ENCODE measurements at regions not wholly inside any gene's neighbourhood (a gene's known extent, or its start where the extent isn't known, plus 50 kb on each side); places are given as distances from the start of the nearest gene placed in this dataset.
"Not testable (repeated sequence)": the region's sequence is repeated elsewhere in the genome, so short reads cannot be mapped to it uniquely, and the experiment has no call there.

DNA sequence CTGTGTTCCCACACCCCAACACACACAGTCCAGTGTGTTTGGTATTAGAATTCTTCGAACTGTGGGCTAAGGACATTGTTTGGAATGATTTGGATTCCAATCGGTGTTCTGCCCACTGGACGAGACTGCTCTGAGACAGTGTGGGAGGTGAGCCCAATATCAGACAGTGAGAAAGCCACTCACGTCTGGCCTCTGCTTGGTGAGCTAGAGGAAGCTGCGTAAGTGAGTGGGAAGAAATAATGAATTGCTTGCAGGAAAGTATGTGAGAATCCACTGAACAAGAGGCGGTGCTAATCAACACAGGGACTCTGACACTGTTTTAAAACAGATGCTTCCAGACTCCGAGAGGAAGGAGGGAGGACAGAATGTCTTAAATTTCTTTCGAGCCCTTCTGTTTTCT is 675.0 kb upstream of the ANKRD30A start:
- DNase-seq (ENCODE audit: low spot score), result no peak

DNA sequence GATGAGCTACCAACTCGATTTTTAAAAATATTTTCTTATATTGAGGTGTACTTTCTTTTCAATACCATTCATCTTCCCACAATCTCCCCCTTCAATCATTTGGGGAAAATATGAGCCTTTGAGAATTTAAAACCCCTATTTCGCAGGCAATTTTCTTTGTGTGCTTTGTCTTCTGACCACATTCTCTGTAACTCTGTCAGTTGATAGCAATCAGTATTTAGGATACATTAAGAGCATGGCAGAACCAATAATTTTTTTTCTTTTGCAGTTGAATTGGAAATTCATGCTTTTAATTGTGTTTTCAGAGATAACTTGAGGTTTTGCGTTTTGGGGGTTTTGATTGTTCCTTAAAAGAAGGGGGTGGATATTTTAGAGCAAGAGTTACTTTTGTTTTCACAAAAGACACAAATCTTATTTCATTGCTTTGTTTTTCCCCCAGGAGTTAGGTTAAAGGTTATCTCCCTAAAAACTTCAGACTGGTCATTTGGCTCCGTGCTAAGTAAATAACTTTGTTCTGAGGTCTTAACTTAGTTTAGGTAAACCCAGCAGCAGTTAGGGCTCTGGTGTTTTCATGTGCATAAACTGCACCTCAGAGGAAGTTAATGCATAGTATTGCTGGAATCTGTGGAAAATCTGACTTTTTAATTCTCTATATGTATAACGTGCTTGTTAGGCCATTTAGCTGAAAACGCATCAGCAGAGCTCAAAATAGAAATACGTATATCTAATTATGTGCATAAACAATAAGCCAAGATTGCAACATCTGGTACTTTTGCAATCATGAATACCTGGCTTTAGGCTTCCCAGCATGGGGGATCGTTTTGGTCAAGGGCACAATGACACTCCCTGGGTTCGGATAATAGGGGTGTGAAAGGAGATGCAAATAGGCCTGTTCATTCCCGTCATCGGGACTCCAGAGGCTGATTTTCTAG is 676.4 kb upstream of the ANKRD30A start:
- peak; percentile 5 for DNase-seq (ENCODE audit: low spot score)

DNA sequence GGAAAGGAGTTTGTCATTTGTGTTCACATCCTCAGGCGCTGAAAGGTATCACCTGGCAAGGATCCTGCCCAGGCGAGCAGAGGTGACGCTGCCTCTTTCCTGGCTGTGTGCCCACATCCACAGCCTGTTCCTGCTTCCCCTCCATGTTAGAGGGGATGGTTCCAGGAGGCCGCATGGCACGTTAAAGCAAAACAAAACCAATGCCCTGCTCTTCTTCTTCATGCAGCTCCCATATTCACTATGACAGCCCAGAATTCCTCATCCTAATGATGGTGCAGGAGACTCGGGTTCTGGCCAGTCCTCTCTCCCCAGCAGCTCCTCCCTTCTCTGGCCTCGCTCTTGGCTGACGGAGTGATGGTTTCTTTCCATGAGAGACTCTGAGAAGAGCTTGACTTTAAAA is 678.5 kb upstream of the ANKRD30A start:
- DNase-seq (ENCODE audit: low spot score), result no peak

DNA sequence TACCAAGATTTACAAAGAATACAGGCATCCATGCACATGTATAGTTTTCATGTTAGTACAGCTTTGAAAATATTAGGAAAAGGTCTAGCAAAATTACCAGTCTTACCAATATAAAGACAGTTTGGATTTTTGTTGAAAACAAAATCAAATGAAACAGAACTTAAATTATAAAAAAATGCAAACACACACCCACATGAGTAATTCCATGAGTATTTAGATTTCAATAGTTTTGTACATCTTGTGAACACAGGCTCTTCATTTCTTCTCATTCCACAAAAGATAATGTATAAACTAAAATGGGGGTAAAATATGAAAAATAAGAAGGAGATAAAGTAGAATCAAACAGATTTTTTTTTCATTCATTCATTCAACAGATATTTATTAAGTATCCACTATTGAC is 682.2 kb upstream of the ANKRD30A start:
- no peak for DNase-seq (ENCODE audit: low spot score)

DNA sequence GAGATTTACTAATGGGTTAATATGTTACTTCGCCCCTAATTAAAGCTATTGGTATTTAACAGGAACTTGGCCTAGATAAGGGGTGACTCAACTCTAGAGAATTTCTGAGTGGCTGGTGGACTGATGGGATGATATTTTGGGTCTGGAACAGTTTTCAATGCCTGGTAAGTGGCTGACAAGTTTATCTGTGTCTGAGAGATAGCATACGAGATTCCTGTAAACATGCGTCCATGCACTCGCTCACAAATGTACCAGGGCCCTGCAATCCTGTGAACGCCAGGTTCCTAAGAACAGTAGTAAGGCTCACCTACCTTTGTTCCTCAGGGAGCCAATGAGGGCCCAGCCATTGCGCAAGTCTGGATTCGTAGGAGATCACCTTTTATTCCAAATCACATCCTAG is 683.8 kb upstream of the ANKRD30A start:
- no peak for DNase-seq (ENCODE audit: low spot score)

DNA sequence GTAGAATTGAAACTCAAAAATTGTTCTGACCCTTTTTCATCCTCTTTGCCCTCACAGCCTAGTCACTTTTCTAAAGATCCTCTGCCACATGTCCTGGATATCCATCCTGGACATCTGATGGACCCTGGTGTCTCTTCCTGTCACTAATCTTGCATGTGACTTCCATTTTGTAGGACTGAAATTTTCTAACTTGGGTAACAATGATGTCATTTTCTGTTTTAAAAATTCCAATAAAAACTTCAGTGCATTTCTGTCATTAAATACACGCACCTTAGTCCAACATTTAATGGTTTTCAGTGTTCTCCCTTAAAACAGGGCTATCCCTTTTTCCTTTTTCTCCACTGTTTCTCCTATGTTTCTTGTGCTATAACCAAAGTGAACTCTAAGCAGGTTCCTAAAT is 684.9 kb upstream of the ANKRD30A start:
- DNase-seq (ENCODE audit: low spot score), result no peak

DNA sequence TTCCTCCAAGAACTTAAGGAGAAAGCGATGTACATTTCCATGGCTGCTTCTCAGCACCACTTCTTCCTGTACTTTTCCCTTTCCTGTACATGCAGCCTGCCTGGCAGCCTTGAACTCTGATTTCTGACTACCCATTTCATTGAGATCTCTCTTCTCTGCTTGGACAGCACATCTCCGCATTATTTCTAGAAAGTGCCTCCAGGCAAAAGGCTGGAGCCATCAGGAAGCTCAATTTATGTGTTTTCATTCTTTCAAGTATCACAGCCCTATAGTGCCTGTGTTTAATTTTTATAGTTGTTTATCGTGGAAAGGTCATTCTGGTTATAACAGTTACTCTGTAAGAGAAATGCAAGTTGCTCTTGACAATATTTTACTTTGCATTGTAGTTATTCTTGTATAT is 688.0 kb upstream of the ANKRD30A start:
- DNase-seq (ENCODE audit: low spot score), result no peak

DNA sequence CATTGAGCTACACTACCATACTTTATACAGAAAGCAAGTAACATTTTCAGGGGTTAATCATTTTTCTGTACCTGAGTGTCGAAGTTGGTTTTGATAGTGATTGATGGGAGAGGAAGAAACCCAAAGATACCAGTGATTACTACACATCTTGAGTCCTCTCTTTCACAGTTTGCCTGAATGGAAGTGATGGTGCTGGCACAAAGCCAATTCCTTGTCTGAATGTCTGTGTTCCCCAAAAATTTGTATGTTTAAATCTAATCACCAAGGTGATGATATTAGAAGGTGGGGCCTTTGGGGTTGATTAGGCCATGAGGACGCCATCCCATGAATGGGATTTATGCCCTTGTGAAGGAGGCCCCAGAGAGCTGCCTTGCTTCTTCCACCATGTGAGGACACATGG is 696.9 kb upstream of the ANKRD30A start:
- no peak for DNase-seq (ENCODE audit: low spot score)

DNA sequence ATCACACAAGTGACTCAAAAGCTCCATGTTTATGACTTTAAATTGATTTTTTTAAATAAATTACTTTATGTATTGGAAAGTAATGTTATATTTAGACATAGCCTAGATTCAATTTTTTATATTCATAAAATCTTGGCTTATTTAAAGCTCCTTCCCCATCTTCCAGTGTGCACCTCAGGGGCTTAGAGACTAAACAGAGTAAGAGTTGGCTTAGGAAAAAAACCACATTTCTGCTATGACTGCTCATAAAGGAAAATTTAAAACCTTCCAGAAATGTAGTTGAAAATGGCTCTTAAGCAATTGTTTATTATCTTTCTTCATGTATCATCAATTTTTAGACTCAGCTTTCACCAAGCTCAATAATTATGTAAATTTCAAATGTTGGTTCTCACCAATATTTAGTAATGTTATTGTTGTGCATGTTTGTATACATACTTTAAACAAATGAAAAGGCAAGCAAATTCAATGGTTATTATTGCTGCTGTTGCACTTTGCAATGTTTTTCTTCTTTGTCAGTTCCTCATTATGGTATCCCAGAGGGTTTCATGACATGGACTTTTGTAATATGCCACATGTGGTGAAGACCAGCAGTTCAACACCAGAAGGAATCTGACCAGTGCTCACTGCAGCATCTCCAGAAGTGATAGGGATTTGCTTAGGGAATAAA is 700.1 kb upstream of the ANKRD30A start:
- DNase-seq (ENCODE audit: low spot score), result no peak

DNA sequence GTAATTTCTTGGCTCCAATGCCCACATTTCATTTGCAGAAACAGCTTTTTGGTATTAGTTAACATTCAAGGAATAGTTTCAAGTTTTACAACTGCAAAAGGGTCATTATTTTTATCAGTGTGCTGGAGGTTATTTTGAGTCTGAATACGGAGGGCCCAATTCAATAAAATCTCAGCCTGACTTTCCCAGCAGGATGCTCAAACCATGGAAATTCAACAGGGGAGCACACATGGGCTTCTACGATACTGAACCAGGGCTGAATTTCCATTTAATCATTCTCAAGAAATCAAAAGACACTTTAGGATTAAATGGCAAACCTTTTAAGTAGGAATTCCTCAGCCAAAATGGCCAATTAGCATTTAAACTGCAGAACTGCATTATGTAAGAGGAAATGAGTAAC is 700.9 kb upstream of the ANKRD30A start:
- no peak for DNase-seq (ENCODE audit: low spot score)

DNA sequence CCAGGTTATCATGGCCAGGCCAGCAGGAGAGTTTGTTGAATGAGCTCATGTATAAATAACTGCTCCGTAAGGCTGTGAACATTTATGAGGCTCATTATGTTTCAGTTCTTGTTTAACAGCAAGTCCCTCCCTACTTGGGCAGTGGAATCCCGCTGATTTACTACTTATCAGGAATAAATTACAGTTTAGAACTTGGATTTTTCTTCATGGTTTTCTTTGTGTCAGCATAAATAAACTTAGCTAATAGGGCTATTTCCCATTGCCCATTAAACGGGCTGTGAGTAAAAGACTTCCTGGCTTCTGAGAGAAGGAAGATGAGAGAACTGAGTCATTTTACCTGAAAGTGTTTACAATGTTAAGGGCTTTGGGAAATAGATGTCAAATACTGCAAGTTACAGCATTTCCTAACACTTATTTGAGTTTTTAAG is 701.6 kb upstream of the ANKRD30A start:
- DNase-seq (ENCODE audit: low spot score), result peak; percentile 13

DNA sequence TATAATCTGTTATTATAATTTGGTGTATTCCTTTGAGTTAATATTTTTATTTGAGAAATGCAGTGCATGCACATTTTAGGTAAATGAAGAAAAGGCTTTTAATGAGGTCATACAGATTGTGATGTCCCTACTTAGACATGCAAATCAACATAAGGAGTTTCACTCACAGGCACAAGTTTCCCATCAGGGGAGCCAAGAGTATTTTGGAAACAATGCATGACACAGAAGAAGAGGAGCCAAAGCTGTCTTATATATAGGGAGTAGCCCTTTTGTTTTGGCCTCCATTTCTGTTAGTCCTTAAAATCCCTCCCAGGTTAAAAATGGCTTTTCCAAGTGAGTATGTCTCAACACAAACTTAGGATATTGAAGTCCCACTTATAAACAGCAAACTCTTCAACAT is 703.4 kb upstream of the ANKRD30A start:
- DNase-seq (ENCODE audit: low spot score), result no peak

DNA sequence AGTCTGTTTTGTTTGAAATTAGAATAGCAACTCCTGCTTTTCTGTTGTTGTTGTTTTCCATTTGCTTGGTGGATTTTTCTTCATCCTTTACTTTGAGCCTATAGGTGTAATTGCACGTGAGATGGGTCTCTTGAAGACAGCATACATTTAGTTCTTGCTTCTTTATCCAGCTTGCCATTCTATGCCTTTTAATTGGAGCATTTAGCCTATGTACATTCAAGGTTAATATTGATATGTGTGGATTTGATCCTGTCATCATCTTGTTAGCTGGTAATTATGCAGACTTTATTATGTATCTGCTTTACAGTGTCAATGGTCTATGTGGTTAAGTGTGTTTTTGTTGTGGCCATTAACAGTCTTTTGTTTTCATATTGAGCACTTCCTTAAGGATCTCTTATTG is 708.9 kb upstream of the ANKRD30A start:
- DNase-seq (ENCODE audit: low spot score), result no peak

DNA sequence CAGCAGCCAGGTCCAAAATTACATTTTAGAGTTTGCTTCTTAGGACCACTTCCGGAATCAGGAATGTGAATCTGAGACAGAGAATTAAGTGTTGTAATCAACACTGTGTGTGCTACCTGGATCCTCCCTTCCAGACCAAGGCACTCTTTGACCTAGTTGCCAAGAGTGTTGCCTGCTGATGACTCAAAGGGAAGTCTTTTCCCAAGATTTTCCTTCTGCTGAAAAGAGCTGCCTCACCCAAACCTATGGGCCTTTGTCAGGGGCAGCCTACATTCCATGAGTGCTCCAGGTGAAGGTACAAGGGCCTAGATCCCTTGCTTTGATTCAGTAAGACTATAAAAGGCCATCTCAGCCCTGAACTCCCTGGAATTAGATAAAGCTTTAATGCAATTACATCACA is 712.5 kb upstream of the ANKRD30A start:
- no peak for DNase-seq (ENCODE audit: low spot score)

DNA sequence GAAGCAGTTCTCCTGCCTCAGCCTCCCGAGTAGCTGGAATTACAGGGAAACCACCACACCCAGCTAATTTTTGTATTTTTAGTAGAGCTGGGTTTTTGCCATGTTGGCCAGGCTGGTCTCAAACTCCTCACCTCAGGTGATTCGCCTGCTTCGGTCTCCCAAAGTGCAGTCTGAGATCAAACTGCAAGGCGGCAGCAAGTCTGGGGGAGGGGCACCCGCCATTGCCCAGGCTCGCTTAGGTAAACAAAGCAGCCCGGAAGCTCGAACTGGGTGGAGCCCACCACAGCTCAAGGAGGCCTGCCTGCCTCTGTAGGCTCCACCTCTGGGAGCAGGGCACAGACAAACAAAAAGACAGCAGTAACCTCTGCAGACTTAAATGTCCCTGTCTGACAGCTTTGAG is 725.2 kb upstream of the ANKRD30A start:
- not testable (repeated sequence) for DNase-seq (ENCODE audit: low spot score)

DNA sequence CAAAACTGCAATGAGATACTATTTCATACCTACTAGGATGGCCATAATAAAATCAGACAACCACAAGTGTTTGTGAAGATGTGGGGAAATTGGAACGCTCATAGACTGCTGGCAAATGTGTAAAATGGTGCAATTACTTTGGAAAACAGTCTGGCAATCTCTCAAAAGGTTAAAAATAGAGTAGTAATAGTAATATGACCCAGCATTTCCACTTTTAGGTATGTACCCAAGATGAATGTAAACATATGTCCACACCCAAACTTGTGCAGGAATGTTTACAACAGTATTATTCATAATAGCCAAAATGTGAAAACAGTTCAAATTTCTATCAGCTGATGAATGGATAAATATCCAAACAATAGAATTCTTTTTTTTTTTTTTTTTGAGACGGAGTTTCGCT is 731.6 kb upstream of the ANKRD30A start:
- no peak for DNase-seq (ENCODE audit: low spot score)

DNA sequence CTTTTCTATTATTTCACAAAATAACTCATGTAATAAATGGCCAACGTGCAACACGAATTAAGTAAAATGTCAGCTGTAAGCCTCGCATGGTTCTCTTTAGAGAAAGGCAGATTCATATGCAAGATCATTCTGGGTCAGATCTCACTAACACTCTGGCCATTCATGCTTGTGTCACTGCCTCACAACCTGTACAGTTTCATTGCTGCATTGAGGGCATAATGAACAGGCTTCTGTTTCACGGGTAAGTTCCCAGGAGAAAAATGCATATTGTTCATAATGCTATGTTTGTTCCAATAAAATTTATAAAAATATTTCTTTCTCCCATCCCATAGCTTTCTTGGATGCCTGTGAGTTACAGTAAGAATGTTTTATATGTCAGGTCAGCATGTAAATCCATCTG is 734.0 kb upstream of the ANKRD30A start:
- DNase-seq (ENCODE audit: low spot score), result no peak

DNA sequence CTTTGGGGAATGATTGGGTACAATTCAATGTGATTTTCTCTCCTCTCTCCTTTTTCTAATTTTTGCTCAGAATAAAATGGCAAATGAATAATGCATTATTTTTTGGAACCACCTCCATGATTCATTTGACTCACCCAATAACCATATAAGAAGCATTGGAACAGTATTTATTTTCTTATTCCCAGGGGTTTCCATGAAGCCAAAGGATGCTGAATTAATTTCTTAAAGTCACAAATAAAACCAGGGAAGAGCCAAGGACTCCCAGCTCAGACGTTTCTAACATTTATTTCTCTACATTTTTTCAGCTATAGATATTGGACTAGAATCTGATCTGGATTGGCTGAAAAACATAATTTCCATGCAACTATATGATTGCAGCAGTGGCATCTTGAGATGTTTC is 735.2 kb upstream of the ANKRD30A start:
- no peak for DNase-seq (ENCODE audit: low spot score)

DNA sequence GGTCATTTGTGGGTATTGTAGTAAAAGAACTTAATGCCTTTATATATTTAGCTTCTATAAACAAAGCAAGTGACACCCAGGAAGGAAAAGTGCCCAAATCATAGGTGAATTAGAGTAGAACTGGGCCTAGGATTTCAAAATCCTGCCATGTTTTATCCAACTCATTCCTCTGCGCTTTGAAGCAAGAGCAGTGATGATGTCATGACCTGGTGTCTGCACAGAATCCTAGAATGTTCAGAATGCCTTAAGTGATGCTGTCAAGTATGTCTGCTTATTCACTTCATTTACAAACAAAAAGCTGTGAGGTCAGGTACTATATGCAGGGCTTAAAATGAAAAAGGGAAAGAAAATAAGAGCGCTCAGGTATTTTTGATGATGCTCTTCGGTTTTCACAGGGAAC is 737.2 kb upstream of the ANKRD30A start:
- no peak for DNase-seq (ENCODE audit: low spot score)

DNA sequence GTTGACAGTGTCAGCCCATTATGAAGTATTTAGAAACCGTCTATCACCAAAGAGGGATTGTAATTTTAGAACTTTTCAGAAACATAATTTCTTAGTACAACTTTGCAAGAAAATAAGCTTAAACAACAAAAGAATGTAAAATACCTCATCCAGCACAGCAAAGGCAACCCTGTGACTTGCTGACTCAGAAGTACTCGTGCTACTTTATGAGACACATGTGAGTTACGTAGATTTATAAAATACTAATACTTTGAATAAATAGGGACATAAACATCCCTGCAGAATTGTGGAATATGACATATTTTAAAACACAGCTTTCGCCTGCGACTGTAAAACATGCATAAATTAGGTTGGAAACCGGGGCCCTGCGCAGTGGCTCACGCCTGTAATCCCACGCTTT is 739.7 kb upstream of the ANKRD30A start:
- no peak for DNase-seq (ENCODE audit: low spot score)

DNA sequence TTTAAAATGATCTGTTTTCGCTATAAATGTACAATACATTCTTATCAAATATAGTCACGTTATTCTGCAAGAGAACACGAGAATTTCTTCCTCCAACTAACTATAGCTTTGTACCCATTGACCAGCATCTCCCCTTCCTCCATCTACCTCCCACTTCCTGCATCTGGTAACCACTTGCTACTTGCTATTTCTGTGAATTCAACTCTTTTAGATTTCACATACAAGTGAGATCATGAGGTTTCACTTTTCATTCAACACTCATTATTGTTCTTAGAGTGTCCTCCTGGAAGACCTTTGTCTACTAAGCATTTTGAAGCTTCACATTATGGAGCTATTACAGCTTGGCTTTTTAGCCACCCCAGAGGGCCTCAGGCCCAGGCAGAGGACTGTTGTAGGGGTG is 741.3 kb upstream of the FZD8 start:
- no peak for DNase-seq (ENCODE audit: low spot score)

DNA sequence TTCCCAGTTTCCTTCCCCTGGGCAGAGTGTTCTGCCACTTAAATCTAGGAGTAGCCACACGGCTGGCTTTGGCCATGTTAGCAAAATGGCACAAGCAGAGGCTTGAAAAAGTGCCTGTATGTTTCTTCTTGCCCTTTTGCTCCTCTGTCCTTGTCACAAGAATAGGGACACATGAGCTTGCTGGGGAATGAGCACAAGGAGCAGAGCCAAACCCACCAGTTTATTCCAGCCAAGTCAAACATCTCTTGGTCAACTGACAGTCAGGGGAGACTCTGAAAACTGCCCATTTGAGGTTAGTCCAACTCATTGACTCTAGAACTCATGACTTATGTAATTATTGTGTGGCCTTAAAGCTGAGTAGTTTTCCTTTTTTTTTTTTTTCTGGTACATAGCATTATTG is 739.7 kb upstream of the FZD8 start:
- DNase-seq (ENCODE audit: low spot score), result no peak

DNA sequence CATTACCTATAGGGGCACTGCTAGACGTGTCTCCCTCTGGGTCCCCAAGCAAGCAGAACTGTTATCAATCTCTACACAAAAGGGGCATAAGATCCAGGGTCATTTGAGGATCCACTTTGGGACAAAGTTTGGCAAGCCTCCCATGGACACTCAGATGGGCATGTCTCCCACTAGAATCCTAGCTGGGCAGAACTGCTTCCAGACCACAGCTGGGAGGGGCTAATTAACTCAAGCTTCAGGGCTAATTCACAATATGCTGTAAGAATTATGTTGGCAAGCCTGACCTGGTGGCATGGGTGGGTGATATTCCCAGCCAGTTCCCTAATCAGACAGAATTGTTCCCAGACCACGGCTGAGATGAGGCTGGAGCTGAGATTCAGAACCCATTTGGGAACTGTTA is 738.4 kb upstream of the FZD8 start:
- DNase-seq (ENCODE audit: low spot score), result no peak
